DOHH2 (cell line): ENCODE measurements at regions not wholly inside any gene's neighbourhood (a gene's known extent, or its start where the extent isn't known, plus 50 kb on each side); places are given as distances from the start of the nearest gene placed in this dataset.

Experiments used
- H3F3A ChIP-seq: fragments of 200-600 bp; sonication (generic), shearing (Covaris generic); 2 replicates; pipeline ENCODE4 v1.6.0; 2016; ENCODE audit warnings: antibody characterized with exemption, mild to moderate bottlenecking; ENCODE audit not compliant: control insufficient read depth, insufficient read depth
- H3K27ac ChIP-seq: fragments of 200-600 bp; sonication (generic); 2 replicates; pipeline ENCODE4 v1.5.1; 2014; ENCODE audit warnings: low read depth, mild to moderate bottlenecking, low read length, moderate library complexity
- H3K27me3 ChIP-seq: fragments of 200-600 bp; sonication (generic); 2 replicates; pipeline ENCODE4 v1.6.1; 2014; ENCODE audit warnings: mild to moderate bottlenecking, low read length, mixed read lengths; ENCODE audit not compliant: control insufficient read depth
- H3K36me3 ChIP-seq: fragments of 200-600 bp; sonication (generic); 2 replicates; pipeline ENCODE4 v1.6.1; 2014; ENCODE audit warnings: mild to moderate bottlenecking, low read length, moderate library complexity, mixed read lengths; ENCODE audit not compliant: control insufficient read depth
- H3K4me1 ChIP-seq: fragments of 200-600 bp; sonication (generic); 2 replicates; pipeline ENCODE4 v1.6.1; 2014; ENCODE audit warnings: mild to moderate bottlenecking, low read length, mixed read lengths; ENCODE audit not compliant: control insufficient read depth
- H3K4me2 ChIP-seq: fragments of 200-600 bp; sonication (generic); 2 replicates; pipeline ENCODE4 v1.6.0; 2014; ENCODE audit warnings: mild to moderate bottlenecking, low read length, moderate library complexity
- H3K4me3 ChIP-seq: fragments of 200-600 bp; sonication (generic); 2 replicates; pipeline ENCODE4 v1.5.1; 2014; ENCODE audit warnings: mild to moderate bottlenecking, low read length, mixed read lengths
- H3K79me2 ChIP-seq: fragments of 200-600 bp; sonication (generic); 2 replicates; pipeline ENCODE4 v1.6.1; 2014; ENCODE audit warnings: mild to moderate bottlenecking, low read length, mixed read lengths; ENCODE audit not compliant: control insufficient read depth
- H3K9me2 ChIP-seq: fragments of 200-600 bp; sonication (generic); replicated peaks from 2 replicates; pipeline ENCODE4 v1.6.1; 2014; ENCODE audit warnings: mild to moderate bottlenecking, low read length, mixed read lengths; ENCODE audit not compliant: control insufficient read depth
- H3K9me3 ChIP-seq: fragments of 200-600 bp; sonication (generic); 2 replicates; pipeline ENCODE4 v1.6.1; 2014; ENCODE audit warnings: antibody characterized with exemption, low read length, mixed read lengths; ENCODE audit not compliant: control insufficient read depth, insufficient read depth
- H4K20me1 ChIP-seq: fragments of 200-600 bp; sonication (generic); 2 replicates; pipeline ENCODE4 v1.6.0; 2014; ENCODE audit warnings: low read depth, mild to moderate bottlenecking, antibody characterized with exemption, low read length, moderate library complexity; ENCODE audit not compliant: control insufficient read depth, insufficient read depth
- EZH2phosphoT487 ChIP-seq: fragments of 200-600 bp; sonication (generic); IDR thresholded peaks from 2 replicates; pipeline ENCODE4 v1.6.1; 2017; ENCODE audit warnings: borderline replicate concordance, mild to moderate bottlenecking, antibody characterized with exemption, low read length, moderate library complexity, mixed read lengths
- TF ChIP-seq, protein P1 (sequence below): fragments of 200-600 bp; sonication (generic); IDR thresholded peaks from one replicate; pipeline ENCODE4 v1.5.1; 2014; ENCODE audit warnings: antibody characterized with exemption, mild to moderate bottlenecking, low read depth, low read length; ENCODE audit not compliant: poor library complexity, severe bottlenecking

GRCh38 chr2:225787497-225787896 is 388.0 kb downstream of the NYAP2 start:
- TF ChIP-seq, protein P1, sequence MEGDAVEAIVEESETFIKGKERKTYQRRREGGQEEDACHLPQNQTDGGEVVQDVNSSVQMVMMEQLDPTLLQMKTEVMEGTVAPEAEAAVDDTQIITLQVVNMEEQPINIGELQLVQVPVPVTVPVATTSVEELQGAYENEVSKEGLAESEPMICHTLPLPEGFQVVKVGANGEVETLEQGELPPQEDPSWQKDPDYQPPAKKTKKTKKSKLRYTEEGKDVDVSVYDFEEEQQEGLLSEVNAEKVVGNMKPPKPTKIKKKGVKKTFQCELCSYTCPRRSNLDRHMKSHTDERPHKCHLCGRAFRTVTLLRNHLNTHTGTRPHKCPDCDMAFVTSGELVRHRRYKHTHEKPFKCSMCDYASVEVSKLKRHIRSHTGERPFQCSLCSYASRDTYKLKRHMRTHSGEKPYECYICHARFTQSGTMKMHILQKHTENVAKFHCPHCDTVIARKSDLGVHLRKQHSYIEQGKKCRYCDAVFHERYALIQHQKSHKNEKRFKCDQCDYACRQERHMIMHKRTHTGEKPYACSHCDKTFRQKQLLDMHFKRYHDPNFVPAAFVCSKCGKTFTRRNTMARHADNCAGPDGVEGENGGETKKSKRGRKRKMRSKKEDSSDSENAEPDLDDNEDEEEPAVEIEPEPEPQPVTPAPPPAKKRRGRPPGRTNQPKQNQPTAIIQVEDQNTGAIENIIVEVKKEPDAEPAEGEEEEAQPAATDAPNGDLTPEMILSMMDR = no peak
- no peak for TF ChIP-seq EZH2phosphoT487
- no peaks in the 10 kb centered on the region for H3K4me1 ChIP-seq

GRCh38 chr2:225781991-225782390 is 382.5 kb downstream of the NYAP2 start:
- Histone ChIP-seq H3K79me2 (no peaks in the 10 kb centered on the region), H4K20me1 (no peaks in the 10 kb centered on the region), H3K9me3 (no peaks in the 10 kb centered on the region), H3K27ac (no peak overlapping the region), H3K4me1 (no peaks in the 10 kb centered on the region), H3K27me3 (no peaks in the 10 kb centered on the region), H3K4me2 (no peak overlapping the region), H3K4me3 (no peak overlapping the region), H3K36me3 (no peaks in the 10 kb centered on the region), H3K9me2 (no peaks in the 10 kb centered on the region), H3F3A (no peaks in the 10 kb centered on the region)
- TF ChIP-seq, protein P1 = no peak
- no peak for TF ChIP-seq EZH2phosphoT487

More at GRCh38 chr2:225787497-225787896, 388.0 kb downstream of the NYAP2 start:
- H3K9me2 ChIP-seq = no peaks in the 10 kb centered on the region
- no peak overlapping the region for H3K4me3 ChIP-seq
- no peaks in the 10 kb centered on the region for H3F3A ChIP-seq
- no peaks in the 10 kb centered on the region for H3K79me2 ChIP-seq
- no peaks in the 10 kb centered on the region for H3K9me3 ChIP-seq
- H4K20me1 ChIP-seq = no peaks in the 10 kb centered on the region
- no peak overlapping the region for H3K4me2 ChIP-seq
- H3K27ac ChIP-seq = no peak overlapping the region
- H3K36me3 ChIP-seq = no peaks in the 10 kb centered on the region
- H3K27me3 ChIP-seq = no peaks in the 10 kb centered on the region

- H3K4me2 ChIP-seq = no peak overlapping the region
- H3K27me3 ChIP-seq = no peaks in the 10 kb centered on the region
- no peaks in the 10 kb centered on the region for H4K20me1 ChIP-seq
- no peaks in the 10 kb centered on the region for H3K4me1 ChIP-seq
- no peak for TF ChIP-seq EZH2phosphoT487
- TF ChIP-seq, protein P1 = no peak
- H3K9me3 ChIP-seq = no peaks in the 10 kb centered on the region
- H3K9me2 ChIP-seq = no peaks in the 10 kb centered on the region
- no peaks in the 10 kb centered on the region for H3K79me2 ChIP-seq
- no peaks in the 10 kb centered on the region for H3K36me3 ChIP-seq
- no peaks in the 10 kb centered on the region for H3F3A ChIP-seq
- H3K27ac ChIP-seq = no peak overlapping the region
- H3K4me3 ChIP-seq = no peak overlapping the region
Measured at GRCh38 chr2:225781145-225781544, 381.6 kb downstream of the NYAP2 start.
